SK-N-SH (cell line): ENCODE measurements at regions not wholly inside any gene's neighbourhood (a gene's known extent, or its start where the extent isn't known, plus 50 kb on each side); places are given as distances from the start of the nearest gene placed in this dataset.

Experiments
- CTCF ChIA-PET: fragments of 300-600, 350-600 bp; formaldehyde crosslinking; extraction: SDS; loops from one replicate; lab custom pipeline; 2021; lab: Yijun Ruan, JAX
- POLR2A ChIA-PET: fragments of 350-600 bp; sonication (Branson Sonifier 250); formaldehyde crosslinking; extraction: SDS; loops from one replicate; lab custom pipeline; 2020; ENCODE audit warnings: antibody characterized with exemption, inconsistent platforms; lab: Yijun Ruan, JAX
- DNase-seq: peaks from one replicate; pipeline ENCODE4 v3.0.0; 2012
- H2AFZ ChIP-seq: fragments of 200-600 bp; sonication (generic); 2 replicates; pipeline ENCODE4 v1.8.1; 2016; ENCODE audit warnings: antibody characterized with exemption, mild to moderate bottlenecking, low read depth
- H3F3A ChIP-seq: fragments of 200-600 bp; sonication (generic); replicated peaks from 2 replicates; pipeline ENCODE3; 2016; ENCODE audit warnings: antibody characterized with exemption, mild to moderate bottlenecking; ENCODE audit not compliant: insufficient read depth
- H3K27ac ChIP-seq, 2 experiments: fragments of 200-500 bp in 1 of 2; fragments of 200-600 bp in 1 of 2; sonication (Bioruptor generic) in 1 of 2; sonication (generic), shearing (Covaris generic) in 1 of 2; 2 replicates each; pipeline versions ENCODE4 v1.5.1 to v1.6.1; 2014 to 2016; ENCODE audit warnings: low read depth in 2 of 2, inconsistent platforms in 1 of 2, low read length in 1 of 2, mild to moderate bottlenecking in 1 of 2, mixed read lengths in 1 of 2
- H3K27me3 ChIP-seq: fragments of 200-600 bp; sonication (generic), shearing (Covaris generic); 2 replicates; pipeline ENCODE4 v1.6.1; 2016; ENCODE audit warnings: mixed run types; ENCODE audit not compliant: insufficient read depth
- H3K36me3 ChIP-seq, 2 experiments: fragments of 200-500 bp in 1 of 2; fragments of 200-600 bp in 1 of 2; sonication (Bioruptor generic) in 1 of 2; sonication (generic) in 1 of 2; replicated peaks in 1 of 2; 2 replicates each; pipeline versions ENCODE3 to v1.5.1; 2014 to 2016; ENCODE audit warnings: low read length in 1 of 2, mild to moderate bottlenecking in 1 of 2; ENCODE audit not compliant: insufficient read depth in 2 of 2, control insufficient read depth in 1 of 2
- H3K4me1 ChIP-seq, 2 experiments: fragments of 200-500 bp in 1 of 2; fragments of 200-600 bp in 1 of 2; sonication (Bioruptor generic) in 1 of 2; sonication (generic), shearing (Covaris generic) in 1 of 2; 2 replicates each; pipeline versions ENCODE4 v1.5.1 to v1.6.1; 2014 to 2016; ENCODE audit warnings: low read depth in 1 of 2, low read length in 1 of 2, mixed run types in 1 of 2; ENCODE audit not compliant: insufficient read depth in 2 of 2, control insufficient read depth in 1 of 2
- H3K4me2 ChIP-seq: fragments of 200-600 bp; sonication (generic), shearing (Covaris generic); 2 replicates; pipeline ENCODE4 v1.6.1; 2017; ENCODE audit warnings: mixed run types
- H3K4me3 ChIP-seq, 2 experiments: fragments of 200-500 bp in 1 of 2; fragments of 200-600 bp in 1 of 2; sonication (Bioruptor generic) in 1 of 2; sonication (generic), shearing (Covaris generic) in 1 of 2; 2 replicates each; pipeline versions ENCODE4 v1.5.1 to v1.8.1; 2014 to 2016; ENCODE audit warnings: low read depth in 2 of 2, inconsistent platforms in 1 of 2, low read length in 1 of 2, mild to moderate bottlenecking in 1 of 2, mixed read lengths in 1 of 2, moderate library complexity in 1 of 2
- H3K79me2 ChIP-seq: fragments of 200-600 bp; sonication (generic); 2 replicates; pipeline ENCODE4 v1.8.1; 2017; ENCODE audit warnings: mild to moderate bottlenecking; ENCODE audit not compliant: insufficient read depth
- H3K9ac ChIP-seq: fragments of 200-600 bp; sonication (generic); 2 replicates; pipeline ENCODE4 v1.6.1; 2017; ENCODE audit warnings: mixed run types
- H3K9me2 ChIP-seq: fragments of 200-600 bp; sonication (generic); 2 replicates; pipeline ENCODE4 v1.6.1; 2017; ENCODE audit warnings: mixed run types
- H3K9me3 ChIP-seq: fragments of 200-600 bp; sonication (generic); 2 replicates; pipeline ENCODE4 v1.6.1; 2017; ENCODE audit warnings: mixed run types, mild to moderate bottlenecking, moderate library complexity
- H4K20me1 ChIP-seq: fragments of 200-600 bp; sonication (generic); 2 replicates; pipeline ENCODE4 v1.6.1; 2017; ENCODE audit warnings: mild to moderate bottlenecking, mixed run types; ENCODE audit not compliant: insufficient read depth
- CHD2 ChIP-seq: fragments of 150-350 bp; IDR thresholded peaks from 2 replicates; pipeline ENCODE4 v1.6.1; 2018; ENCODE audit warnings: low read length; ENCODE audit not compliant: partially characterized antibody
- ELF1 ChIP-seq: IDR thresholded peaks from 2 replicates; pipeline ENCODE4 v1.4.0; 2012
- FOXM1 ChIP-seq: IDR thresholded peaks from 2 replicates; pipeline ENCODE4 v1.4.0; 2012; ENCODE audit warnings: low read depth, mild to moderate bottlenecking
- GABPA ChIP-seq: IDR thresholded peaks from 2 replicates; pipeline ENCODE4 v1.4.0; 2012; ENCODE audit warnings: low read depth, mild to moderate bottlenecking
- JUND ChIP-seq: IDR thresholded peaks from 2 replicates; pipeline ENCODE4 v1.4.0; 2012
- MAX ChIP-seq: IDR thresholded peaks from 2 replicates; pipeline ENCODE4 v1.4.0; 2012; ENCODE audit warnings: low read depth
- MEF2A ChIP-seq: IDR thresholded peaks from 2 replicates; pipeline ENCODE4 v1.4.0; 2012; ENCODE audit warnings: low read depth, borderline replicate concordance
- MXI1 ChIP-seq: IDR thresholded peaks from 2 replicates; pipeline ENCODE4 v1.6.1; 2012; ENCODE audit warnings: mild to moderate bottlenecking, low read depth, low read length, improper control_type of control experiment
- NFIC ChIP-seq: IDR thresholded peaks from 2 replicates; pipeline ENCODE4 v1.4.0; 2012; ENCODE audit warnings: borderline replicate concordance
- POLR2AphosphoS5 ChIP-seq: IDR thresholded peaks from 2 replicates; pipeline ENCODE4 v1.6.1; 2012; ENCODE audit warnings: low read depth, low read length
- RCOR1 ChIP-seq: fragments of 150-350 bp; IDR thresholded peaks from 2 replicates; pipeline ENCODE4 v1.6.1; 2017; ENCODE audit warnings: antibody characterized with exemption, low read length
- RXRA ChIP-seq: IDR thresholded peaks from 2 replicates; pipeline ENCODE4 v1.4.0; 2012; ENCODE audit warnings: low read depth, mild to moderate bottlenecking, borderline replicate concordance
- SMC3 ChIP-seq: IDR thresholded peaks from 2 replicates; pipeline ENCODE4 v1.6.1; 2012; ENCODE audit warnings: low read depth, low read length, improper control_type of control experiment
- TAF1 ChIP-seq: IDR thresholded peaks from 2 replicates; pipeline ENCODE4 v1.6.1; 2012; ENCODE audit warnings: low read depth, mild to moderate bottlenecking, low read length, moderate library complexity, borderline replicate concordance
- TEAD4 ChIP-seq: IDR thresholded peaks from 2 replicates; pipeline ENCODE4 v1.4.0; 2012; ENCODE audit warnings: mild to moderate bottlenecking, borderline replicate concordance; ENCODE audit not compliant: insufficient read depth
- USF1 ChIP-seq: IDR thresholded peaks from 2 replicates; pipeline ENCODE4 v1.4.0; 2012; ENCODE audit warnings: low read depth, borderline replicate concordance
- USF2 ChIP-seq: fragments of 150-350 bp; IDR thresholded peaks from 2 replicates; pipeline ENCODE4 v1.6.1; 2017; ENCODE audit warnings: antibody characterized with exemption, low read length, low read depth, borderline replicate concordance
- WGBS: methylation state at CpG from one replicate; pipeline ENCODE4 v1.1.6; 2017; ENCODE audit warnings: low lambda C conversion rate; 5-methylcytosine and 5-hydroxymethylcytosine counted together

- no peak overlapping the region for H3K4me2 ChIP-seq
- no peaks in the 10 kb centered on the region for H3F3A ChIP-seq
- ChIA-PET POLR2A (no interaction called here), CTCF (no interaction called here)
- no peak overlapping the region for H3K27ac ChIP-seq
- H3K79me2 ChIP-seq, result no peaks in the 10 kb centered on the region
- no peak overlapping the region for H3K9ac ChIP-seq
- H3K9me2 ChIP-seq, result no peaks in the 10 kb centered on the region
- H2AFZ ChIP-seq, result no peak overlapping the region
- no peak overlapping the region for H3K4me3 ChIP-seq
- no peak for DNase-seq
- H3K4me1 ChIP-seq, result peaks cover 0 to 4% of the 10 kb centered on the region in 2 experiments; a peak in 1 of 4 replicates
- H3K36me3 ChIP-seq, result no peaks in the 10 kb centered on the region
- 30% methylated on average over 4 of the region's 7 CpGs for WGBS
- no peaks in the 10 kb centered on the region for H3K9me3 ChIP-seq
- no peak for TF ChIP-seq MXI1
- no peak for TF ChIP-seq USF1
- no peak for TF ChIP-seq SMC3
- H4K20me1 ChIP-seq, result no peaks in the 10 kb centered on the region
- H3K27me3 ChIP-seq, result peaks cover 5% of the 10 kb centered on the region; the same call in 1 of the 2 replicates
Measured at GRCh38 chr15:31467361-31467760, 140.7 kb downstream of the KLF13 start.

- no peaks in the 10 kb centered on the region for H3K9me3 ChIP-seq
- no peak overlapping the region for H3K27ac ChIP-seq
- no peaks in the 10 kb centered on the region for H3K9me2 ChIP-seq
- no peaks in the 10 kb centered on the region for H3K79me2 ChIP-seq
- H3K4me2 ChIP-seq, result no peak overlapping the region
- TF ChIP-seq JUND (no peak), TAF1 (no peak), CHD2 (no peak), SMC3 (no peak), MXI1 (no peak), GABPA (no peak), FOXM1 (no peak), MEF2A (no peak), NFIC (no peak), ELF1 (no peak), RCOR1 (no peak), POLR2AphosphoS5 (no peak), MAX (no peak), TEAD4 (no peak), USF2 (no peak), RXRA (no peak)
- no peak overlapping the region for H3K4me3 ChIP-seq
- ChIA-PET CTCF (interaction anchor here (9.5 kb wide), 1 partner anchor 20 kb away, joined by 88 read pairs; no protein-coding TSS in a partner anchor), POLR2A (no interaction called here)
- H2AFZ ChIP-seq, result no peak overlapping the region
- no peak overlapping the region for H3K9ac ChIP-seq
- WGBS, result 49% methylated on average over 2 of the region's 24 CpGs
- peaks cover 0 to 11% of the 10 kb centered on the region in 2 experiments; a peak in 1 of 4 replicates for H3K4me1 ChIP-seq
- peaks cover 5% of the 10 kb centered on the region; the same call in 1 of the 2 replicates for H3K27me3 ChIP-seq
- no peaks in the 10 kb centered on the region for H3K36me3 ChIP-seq
- no peaks in the 10 kb centered on the region for H4K20me1 ChIP-seq
- no peak for DNase-seq
- no peaks in the 10 kb centered on the region for H3F3A ChIP-seq
Measured at GRCh38 chr15:31468911-31469785, 142.5 kb downstream of the KLF13 start.
